Mesendoderm (in vitro differentiated cells): ENCODE measurements at regions not wholly inside any gene's neighbourhood (a gene's known extent, or its start where the extent isn't known, plus 50 kb on each side); places are given as distances from the start of the nearest gene placed in this dataset.
"Not testable (repeated sequence)": the region's sequence is repeated elsewhere in the genome, so short reads cannot be mapped to it uniquely, and the experiment has no call there.

ENCODE experiments used
- DNase-seq: peaks from one replicate; pipeline ENCODE4 v3.0.0; 2013
- H2AK5ac ChIP-seq: 2 replicates; pipeline ENCODE4 v1.6.1; 2013; ENCODE audit warnings: low read length, inconsistent platforms
- H2BK120ac ChIP-seq: 2 replicates; pipeline ENCODE4 v1.6.1; 2013; ENCODE audit warnings: low read depth, mild to moderate bottlenecking, low read length, moderate library complexity, mixed read lengths
- H2BK15ac ChIP-seq: replicated peaks from 2 replicates; pipeline ENCODE4 v1.6.1; 2013; ENCODE audit warnings: low read depth, mild to moderate bottlenecking, moderate library complexity
- H2BK5ac ChIP-seq: 2 replicates; pipeline ENCODE4 v1.6.1; 2013; ENCODE audit warnings: low read length, inconsistent platforms
- H3K18ac ChIP-seq: 2 replicates; pipeline ENCODE4 v1.6.1; 2013; ENCODE audit warnings: mild to moderate bottlenecking, low read length, mixed read lengths
- H3K23ac ChIP-seq: one replicate; pipeline ENCODE4 v1.6.1; 2013; ENCODE audit warnings: low read length
- H3K27ac ChIP-seq: 2 replicates; pipeline ENCODE4 v1.5.1; 2013; ENCODE audit warnings: low read depth, mild to moderate bottlenecking, inconsistent platforms, low read length, moderate library complexity
- H3K27me3 ChIP-seq: 2 replicates; pipeline ENCODE4 v1.6.1; 2013; ENCODE audit warnings: low read length, control low read depth, mild to moderate bottlenecking, inconsistent platforms; ENCODE audit not compliant: insufficient read depth, poor library complexity
- H3K36me3 ChIP-seq: 2 replicates; pipeline ENCODE4 v1.6.1; 2013; ENCODE audit warnings: low read length, inconsistent platforms; ENCODE audit not compliant: control insufficient read depth, insufficient read depth
- H3K4ac ChIP-seq: one replicate; pipeline ENCODE4 v1.6.1; 2013; ENCODE audit warnings: low read depth, mild to moderate bottlenecking, low read length, moderate library complexity
- H3K4me1 ChIP-seq: 2 replicates; pipeline ENCODE4 v1.6.1; 2013; ENCODE audit warnings: low read depth, low read length, inconsistent platforms; ENCODE audit not compliant: control insufficient read depth
- H3K4me2 ChIP-seq: 2 replicates; pipeline ENCODE4 v1.6.1; 2013; ENCODE audit warnings: low read length
- H3K4me3 ChIP-seq: 2 replicates; pipeline ENCODE4 v1.5.1; 2013; ENCODE audit warnings: mild to moderate bottlenecking, low read length
- H3K56ac ChIP-seq: one replicate; pipeline ENCODE4 v1.6.1; 2013; ENCODE audit warnings: low read length
- H3K79me1 ChIP-seq: 2 replicates; pipeline ENCODE4 v1.6.1; 2013; ENCODE audit warnings: low read length, inconsistent platforms
- H3K79me2 ChIP-seq: 2 replicates; pipeline ENCODE4 v1.6.1; 2013; ENCODE audit warnings: mild to moderate bottlenecking, low read length; ENCODE audit not compliant: control insufficient read depth, insufficient read depth
- H3K9ac ChIP-seq: 2 replicates; pipeline ENCODE4 v1.6.1; 2013; ENCODE audit warnings: low read length, inconsistent platforms
- H4K5ac ChIP-seq: one replicate; pipeline ENCODE4 v1.6.1; 2013; ENCODE audit warnings: low read length
- H4K8ac ChIP-seq: one replicate; pipeline ENCODE4 v1.6.1; 2013; ENCODE audit warnings: low read depth, mild to moderate bottlenecking, control low read depth, low read length, moderate library complexity
- WGBS: extraction: QIAGEN DNeasy Blood & Tissue Kit; methylation state at CpG from one replicate; pipeline ENCODE4 v1.1.7; 2013; ENCODE audit warnings: low lambda C conversion rate, missing lambda C conversion rate; ENCODE audit not compliant: insufficient coverage; ENCODE audit errors: extremely low coverage; 5-methylcytosine and 5-hydroxymethylcytosine counted together

- not testable (repeated sequence) for H2BK120ac ChIP-seq, H3K18ac ChIP-seq, H2BK5ac ChIP-seq, H3K9ac ChIP-seq, H3K36me3 ChIP-seq, H2AK5ac ChIP-seq, H2BK15ac ChIP-seq, H3K79me2 ChIP-seq, H3K23ac ChIP-seq, H3K27me3 ChIP-seq, H3K4me2 ChIP-seq, H4K8ac ChIP-seq, H3K79me1 ChIP-seq, H3K4me1 ChIP-seq, H3K4ac ChIP-seq, H3K56ac ChIP-seq, H3K4me3 ChIP-seq, H3K27ac ChIP-seq, H4K5ac ChIP-seq
- DNase-seq: peak; percentile 35
- WGBS: no CpG with 5 or more reads among the region's 8 CpGs
Measured at GRCh38 chr10:59043358-59043757, 133.1 kb upstream of the PHYHIPL start.

GRCh38 chr10:59047180-59047579 is 129.3 kb upstream of the PHYHIPL start:
- Histone ChIP-seq H3K56ac (no peak overlapping the region), H4K5ac (no peak overlapping the region), H3K18ac (no peak overlapping the region), H3K79me2 (no peaks in the 10 kb centered on the region), H2BK15ac (no peak overlapping the region), H3K4me1 (no peaks in the 10 kb centered on the region), H3K4me2 (no peak overlapping the region), H4K8ac (no peak overlapping the region), H2BK5ac (no peak overlapping the region), H3K79me1 (no peaks in the 10 kb centered on the region), H3K4ac (no peak overlapping the region), H2BK120ac (no peak overlapping the region), H3K36me3 (no peaks in the 10 kb centered on the region), H3K23ac (no peak overlapping the region), H3K9ac (no peak overlapping the region), H3K27me3 (no peaks in the 10 kb centered on the region), H3K4me3 (no peak overlapping the region), H2AK5ac (no peak overlapping the region), H3K27ac (no peak overlapping the region)
- no peak for DNase-seq
- WGBS: no CpG with 5 or more reads among the region's 4 CpGs

- DNase-seq: no peak
- Histone ChIP-seq H3K27me3 (no peaks in the 10 kb centered on the region), H2BK5ac (no peak overlapping the region), H4K8ac (no peak overlapping the region), H3K4me2 (no peak overlapping the region), H2BK15ac (no peak overlapping the region), H3K79me1 (no peaks in the 10 kb centered on the region), H4K5ac (no peak overlapping the region), H3K56ac (no peak overlapping the region), H3K36me3 (no peaks in the 10 kb centered on the region), H3K18ac (no peak overlapping the region), H2AK5ac (no peak overlapping the region), H3K9ac (no peak overlapping the region), H3K79me2 (no peaks in the 10 kb centered on the region), H2BK120ac (no peak overlapping the region), H3K4me1 (no peaks in the 10 kb centered on the region), H3K27ac (no peak overlapping the region), H3K4ac (no peak overlapping the region), H3K23ac (no peak overlapping the region), H3K4me3 (no peak overlapping the region)
- WGBS: no CpG with 5 or more reads among the region's 5 CpGs
Measured at GRCh38 chr10:59047957-59048618, 128.4 kb upstream of the PHYHIPL start.

- not testable (repeated sequence) for H4K5ac ChIP-seq, H2BK15ac ChIP-seq, H3K79me2 ChIP-seq, DNase-seq, H3K56ac ChIP-seq, H4K8ac ChIP-seq, H3K9ac ChIP-seq, H3K4ac ChIP-seq, H2AK5ac ChIP-seq, H3K79me1 ChIP-seq, H3K27ac ChIP-seq, H2BK5ac ChIP-seq, H3K4me2 ChIP-seq, H3K4me3 ChIP-seq, H2BK120ac ChIP-seq, H3K4me1 ChIP-seq, H3K18ac ChIP-seq, H3K23ac ChIP-seq, H3K36me3 ChIP-seq, H3K27me3 ChIP-seq
- WGBS: no CpG with 5 or more reads among the region's 2 CpGs
Measured at GRCh38 chr10:59053502-59053901, 122.9 kb upstream of the PHYHIPL start.

GRCh38 chr10:59055045-59055444 is 121.4 kb upstream of the PHYHIPL start:
- Histone ChIP-seq H2BK15ac (no peak overlapping the region), H3K79me2 (no peaks in the 10 kb centered on the region), H3K4me2 (no peak overlapping the region), H3K56ac (no peak overlapping the region), H3K27me3 (no peaks in the 10 kb centered on the region), H3K36me3 (no peaks in the 10 kb centered on the region), H2BK120ac (no peak overlapping the region), H3K27ac (no peak overlapping the region), H3K4ac (no peak overlapping the region), H4K5ac (no peak overlapping the region), H3K79me1 (no peaks in the 10 kb centered on the region), H4K8ac (no peak overlapping the region), H3K18ac (no peak overlapping the region), H3K4me3 (no peak overlapping the region), H3K9ac (no peak overlapping the region), H3K4me1 (no peaks in the 10 kb centered on the region), H3K23ac (no peak overlapping the region), H2BK5ac (no peak overlapping the region), H2AK5ac (no peak overlapping the region)
- WGBS: no CpG with 5 or more reads among the region's 2 CpGs
- DNase-seq: no peak

- Histone ChIP-seq H3K56ac (no peak overlapping the region), H3K18ac (no peak overlapping the region), H3K4me2 (no peak overlapping the region), H3K27me3 (no peaks in the 10 kb centered on the region), H3K9ac (no peak overlapping the region), H2BK120ac (no peak overlapping the region), H3K79me1 (no peaks in the 10 kb centered on the region), H3K4ac (no peak overlapping the region), H3K4me3 (no peak overlapping the region), H3K4me1 (no peaks in the 10 kb centered on the region), H4K8ac (no peak overlapping the region), H4K5ac (no peak overlapping the region), H3K79me2 (no peaks in the 10 kb centered on the region), H3K27ac (no peak overlapping the region), H3K23ac (no peak overlapping the region), H2AK5ac (no peak overlapping the region), H3K36me3 (no peaks in the 10 kb centered on the region), H2BK15ac (no peak overlapping the region), H2BK5ac (no peak overlapping the region)
- peak; percentile 3 for DNase-seq
Measured at GRCh38 chr10:59057345-59057744, 119.1 kb upstream of the PHYHIPL start.
